ENCODE measurements at regions not wholly inside any gene's neighbourhood (a gene's known extent, or its start where the extent isn't known, plus 50 kb on each side); places are given as distances from the start of the nearest gene placed in this dataset.

- H3K27ac ChIP-seq, result no peak overlapping the region
- ChIA-PET CTCF (no interaction called here), POLR2A (ENCODE audit: low non-redundant PET) (no interaction called here)
- DNase-seq (ENCODE audit: low spot score), result no peak
- TF ChIP-seq, protein P1, sequence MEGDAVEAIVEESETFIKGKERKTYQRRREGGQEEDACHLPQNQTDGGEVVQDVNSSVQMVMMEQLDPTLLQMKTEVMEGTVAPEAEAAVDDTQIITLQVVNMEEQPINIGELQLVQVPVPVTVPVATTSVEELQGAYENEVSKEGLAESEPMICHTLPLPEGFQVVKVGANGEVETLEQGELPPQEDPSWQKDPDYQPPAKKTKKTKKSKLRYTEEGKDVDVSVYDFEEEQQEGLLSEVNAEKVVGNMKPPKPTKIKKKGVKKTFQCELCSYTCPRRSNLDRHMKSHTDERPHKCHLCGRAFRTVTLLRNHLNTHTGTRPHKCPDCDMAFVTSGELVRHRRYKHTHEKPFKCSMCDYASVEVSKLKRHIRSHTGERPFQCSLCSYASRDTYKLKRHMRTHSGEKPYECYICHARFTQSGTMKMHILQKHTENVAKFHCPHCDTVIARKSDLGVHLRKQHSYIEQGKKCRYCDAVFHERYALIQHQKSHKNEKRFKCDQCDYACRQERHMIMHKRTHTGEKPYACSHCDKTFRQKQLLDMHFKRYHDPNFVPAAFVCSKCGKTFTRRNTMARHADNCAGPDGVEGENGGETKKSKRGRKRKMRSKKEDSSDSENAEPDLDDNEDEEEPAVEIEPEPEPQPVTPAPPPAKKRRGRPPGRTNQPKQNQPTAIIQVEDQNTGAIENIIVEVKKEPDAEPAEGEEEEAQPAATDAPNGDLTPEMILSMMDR (conservative IDR thresholded peaks at IDR 0.05; ENCODE audit: low read depth), result no peak
Measured at GRCh38 chr7:131911112-131911511, 354.7 kb upstream of the PODXL start.

DNA sequence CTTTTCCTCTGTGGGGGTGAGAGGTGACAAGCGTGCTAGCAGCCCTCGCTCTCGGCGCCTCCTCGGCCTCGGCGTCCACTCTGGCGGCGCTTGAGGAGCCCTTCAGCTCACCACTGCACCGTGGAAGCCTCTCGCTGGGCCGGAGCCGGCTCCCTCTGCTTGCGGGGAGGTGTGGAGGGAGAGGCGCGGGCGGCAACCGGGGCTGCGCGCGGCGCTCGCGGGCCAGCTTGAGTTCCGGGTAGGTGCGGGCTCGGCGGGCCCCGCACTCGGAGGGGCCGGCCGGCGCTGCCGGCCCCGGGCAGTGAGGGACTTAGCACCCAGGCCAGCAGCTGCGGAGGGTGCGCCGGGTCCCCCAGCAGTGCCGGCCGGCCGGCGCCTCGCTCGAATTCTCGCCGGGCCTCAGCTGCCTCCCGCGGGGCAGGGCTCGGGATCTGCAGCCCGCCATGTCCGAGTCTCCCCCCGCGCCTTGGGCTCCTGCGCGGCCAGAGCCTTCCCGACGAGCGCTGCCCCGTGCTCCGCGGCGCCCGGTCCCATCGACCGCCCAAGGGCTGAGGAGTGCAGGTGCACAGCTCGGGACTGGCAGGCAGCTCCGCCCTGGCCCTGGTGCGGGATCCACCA is 352.8 kb upstream of the PODXL start:
- ChIA-PET POLR2A (ENCODE audit: low non-redundant PET) (no interaction called here), CTCF (no interaction called here)
- H3K27ac ChIP-seq, result no peak overlapping the region
- TF ChIP-seq, protein P1 (conservative IDR thresholded peaks at IDR 0.05; ENCODE audit: low read depth), result no peak
- DNase-seq (ENCODE audit: low spot score), result no peak

DNA sequence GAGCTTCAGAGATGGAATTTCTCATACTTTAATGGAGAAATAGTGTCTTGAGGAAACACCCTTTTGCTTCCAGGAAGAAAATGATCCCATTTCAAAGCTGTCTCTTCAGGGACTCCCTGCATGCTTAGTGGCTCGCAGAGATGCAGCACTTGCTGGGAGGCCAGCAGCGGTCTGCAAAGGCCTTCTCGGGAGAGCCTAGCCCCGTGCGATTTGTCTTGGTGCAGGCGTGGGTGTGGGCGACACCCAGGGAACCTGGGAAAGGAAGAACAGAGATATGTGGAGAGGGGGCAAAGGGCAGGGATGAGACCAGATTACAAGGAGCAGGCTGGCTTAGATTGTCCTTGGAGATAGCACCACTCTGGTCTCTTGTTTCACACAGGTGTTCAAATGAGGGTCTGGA is 352.3 kb upstream of the PODXL start:
- TF ChIP-seq, protein P1 (conservative IDR thresholded peaks at IDR 0.05; ENCODE audit: low read depth), result no peak
- no peak overlapping the region for H3K27ac ChIP-seq
- DNase-seq (ENCODE audit: low spot score), result no peak
- ChIA-PET POLR2A (ENCODE audit: low non-redundant PET) (no interaction called here), CTCF (no interaction called here)

DNA sequence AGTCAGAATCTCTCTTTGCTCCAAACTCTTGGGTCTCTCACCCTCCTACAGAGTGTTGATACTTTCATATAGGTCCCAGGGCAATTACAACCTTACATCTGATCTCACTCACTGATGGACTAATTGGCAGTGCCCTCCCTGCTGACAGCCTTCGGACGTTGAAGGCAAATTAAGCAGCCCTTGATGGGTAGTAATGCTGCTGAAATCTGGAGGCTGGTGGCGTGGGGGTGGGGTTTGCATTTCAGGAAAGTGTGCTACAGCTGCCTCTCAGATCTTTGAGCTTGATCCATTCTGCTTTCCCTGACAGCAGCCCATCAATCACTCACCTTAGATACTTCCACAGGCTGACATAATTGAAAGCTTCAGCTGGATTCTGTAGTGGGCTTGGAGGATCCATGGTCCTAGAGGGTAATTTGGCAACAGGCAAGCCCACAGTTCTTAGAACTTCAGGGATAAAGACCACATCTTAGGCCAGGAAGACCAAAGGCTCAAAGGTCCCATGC is 349.1 kb upstream of the PODXL start:
- POLR2A ChIA-PET (ENCODE audit: low non-redundant PET), result no interaction called here
- no peak for DNase-seq (ENCODE audit: low spot score)
- H3K27ac ChIP-seq, result no peak overlapping the region
- TF ChIP-seq, protein P1 (conservative IDR thresholded peaks at IDR 0.05; ENCODE audit: low read depth), result no peak
- CTCF ChIA-PET, result no interaction called here

DNA sequence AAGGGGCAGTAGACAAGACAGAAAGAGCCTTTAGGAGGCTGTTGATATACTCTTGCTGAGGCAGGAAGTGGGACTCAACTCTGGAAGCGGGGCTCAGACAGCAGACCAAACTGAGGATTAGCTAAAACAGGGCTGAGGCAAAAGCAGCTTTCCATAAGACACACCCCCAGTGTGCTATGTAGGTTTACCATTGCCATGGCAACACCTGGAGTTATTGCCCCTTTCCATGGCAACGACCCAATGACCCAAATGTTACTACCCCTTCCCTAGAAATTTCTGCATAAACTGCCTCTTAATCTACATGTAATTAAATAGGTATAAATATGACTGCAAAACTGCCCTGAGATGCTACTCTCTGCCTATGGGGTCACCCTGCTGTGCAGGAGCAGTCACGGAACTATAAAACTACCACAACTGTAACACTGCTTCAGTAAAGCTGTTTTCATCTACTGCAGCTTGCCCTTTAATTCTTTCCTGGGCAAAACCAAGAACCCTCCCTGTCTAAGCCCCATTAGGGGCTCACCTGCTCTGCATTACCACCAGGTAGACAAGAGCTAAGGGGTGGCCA is 348.4 kb upstream of the PODXL start:
- POLR2A ChIA-PET (ENCODE audit: low non-redundant PET), result no interaction called here

GRCh38 chr7:131903315-131903714 is 346.9 kb upstream of the PODXL start:
- no peak overlapping the region for H3K27ac ChIP-seq
- no peak for DNase-seq (ENCODE audit: low spot score)
- TF ChIP-seq, protein P1 (conservative IDR thresholded peaks at IDR 0.05; ENCODE audit: low read depth), result no peak
- ChIA-PET POLR2A (ENCODE audit: low non-redundant PET) (no interaction called here), CTCF (no interaction called here)

More for the DNA sequence above, 348.4 kb upstream of the PODXL start:
- CTCF ChIA-PET, result no interaction called here
- DNase-seq (ENCODE audit: low spot score), result no peak
- TF ChIP-seq, protein P1 (conservative IDR thresholded peaks at IDR 0.05; ENCODE audit: low read depth), result no peak
- H3K27ac ChIP-seq, result no peak overlapping the region
